ENCODE measurements at regions not wholly inside any gene's neighbourhood (a gene's known extent, or its start where the extent isn't known, plus 50 kb on each side); places are given as distances from the start of the nearest gene placed in this dataset.
"Not testable (repeated sequence)": the region's sequence is repeated elsewhere in the genome, so short reads cannot be mapped to it uniquely, and the experiment has no call there.

- DNase-seq: no peak
- Histone ChIP-seq H3K4me3 (no peak overlapping the region), H3K4me1 (no peaks in the 10 kb centered on the region), H3K27me3 (ENCODE audit: low read depth) (no peaks in the 10 kb centered on the region), H3K36me3 (no peaks in the 10 kb centered on the region), H3K27ac (replicated peaks) (no peak overlapping the region), H3K9me3 (replicated peaks) (peaks cover 8% of the 10 kb centered on the region)
- intact Hi-C loops (cut with micrococcal nuclease): no loop called here
- TF ChIP-seq CTCF (IDR thresholded peaks at IDR 0.05; ENCODE audit: borderline replicate concordance): no peak
Observed at GRCh38 chr12:90801776-90802175, 153.2 kb downstream of the CCER1 start.

DNA sequence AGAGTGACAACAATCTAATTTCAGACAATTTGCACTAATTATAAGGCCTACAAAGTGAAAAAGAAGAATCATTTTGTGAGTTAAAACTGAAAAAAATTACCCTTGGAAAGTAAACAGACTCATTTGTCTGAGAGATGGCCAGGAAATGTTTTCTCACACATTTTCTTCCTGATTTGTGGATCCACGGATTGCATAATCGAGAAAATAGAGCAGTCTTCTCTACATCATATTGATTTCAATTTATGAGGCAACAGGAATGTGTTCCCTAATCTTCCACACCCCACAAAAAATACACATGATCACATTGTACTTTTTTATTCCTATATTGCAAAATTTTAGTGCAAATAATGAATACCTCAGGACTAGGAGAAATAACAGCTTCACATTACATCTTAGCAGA lies 160.8 kb downstream of the CCER1 start:
- Histone ChIP-seq H3K27ac (replicated peaks) (no peak overlapping the region), H3K27me3 (ENCODE audit: low read depth) (no peaks in the 10 kb centered on the region), H3K9me3 (replicated peaks) (no peaks in the 10 kb centered on the region), H3K36me3 (no peaks in the 10 kb centered on the region), H3K4me3 (no peak overlapping the region), H3K4me1 (no peaks in the 10 kb centered on the region)
- DNase-seq: no peak
- intact Hi-C loops (cut with micrococcal nuclease): no loop called here
- no peak for TF ChIP-seq CTCF (IDR thresholded peaks at IDR 0.05; ENCODE audit: borderline replicate concordance)

DNA sequence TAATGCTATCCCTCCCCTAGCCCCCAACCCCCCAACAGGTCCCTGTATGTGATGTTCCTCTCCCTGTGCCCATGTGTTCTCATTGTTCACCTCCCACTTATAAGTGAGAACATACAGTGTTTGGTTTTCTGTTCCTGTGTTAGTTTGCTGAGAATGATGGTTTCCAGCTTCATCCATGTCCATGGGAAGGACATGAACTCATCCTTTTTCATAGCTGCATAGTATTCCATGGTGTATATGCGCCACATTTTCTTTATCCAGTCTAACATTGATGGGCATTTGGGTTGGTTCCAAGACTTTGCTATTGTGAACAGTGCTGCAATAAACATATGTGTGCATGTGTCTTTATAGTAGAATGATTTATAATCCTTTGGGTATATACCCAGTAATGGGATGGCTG lies 162.3 kb downstream of the CCER1 start:
- H3K36me3 ChIP-seq; intact Hi-C loops (cut with micrococcal nuclease); DNase-seq; H3K27me3 ChIP-seq (ENCODE audit: low read depth); H3K4me1 ChIP-seq; H3K27ac ChIP-seq (replicated peaks); H3K9me3 ChIP-seq (replicated peaks); H3K4me3 ChIP-seq: not testable (repeated sequence)

GRCh38 chr12:90791445-90791844 lies 163.5 kb downstream of the CCER1 start:
- DNase-seq: no peak
- Histone ChIP-seq H3K27me3 (ENCODE audit: low read depth) (no peaks in the 10 kb centered on the region), H3K36me3 (no peaks in the 10 kb centered on the region), H3K9me3 (replicated peaks) (no peaks in the 10 kb centered on the region), H3K27ac (replicated peaks) (no peak overlapping the region), H3K4me3 (no peak overlapping the region), H3K4me1 (no peaks in the 10 kb centered on the region)
- intact Hi-C loops (cut with micrococcal nuclease): no loop called here
- no peak for TF ChIP-seq CTCF (IDR thresholded peaks at IDR 0.05; ENCODE audit: borderline replicate concordance)

DNA sequence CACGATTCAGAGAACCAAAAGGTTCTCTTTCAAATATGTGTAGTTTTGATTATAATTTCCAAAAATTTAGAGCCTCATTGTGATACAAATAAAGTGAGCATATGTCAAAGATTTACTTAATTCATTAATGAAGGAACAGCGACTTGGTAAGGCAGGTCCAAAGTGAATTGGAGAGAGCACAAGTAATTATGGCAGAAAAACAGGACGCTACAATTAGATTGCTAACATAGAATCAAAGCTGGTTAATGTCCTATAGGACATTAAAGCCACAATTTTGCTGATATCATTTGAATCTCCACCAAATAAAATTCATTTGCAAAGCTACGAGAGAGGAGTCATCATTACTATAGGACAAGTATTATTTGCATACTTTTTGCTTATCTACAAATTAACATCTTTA lies 164.2 kb downstream of the CCER1 start:
- no peak for TF ChIP-seq CTCF (IDR thresholded peaks at IDR 0.05; ENCODE audit: borderline replicate concordance)
- H3K36me3 ChIP-seq: no peaks in the 10 kb centered on the region
- H3K27ac ChIP-seq (replicated peaks): no peak overlapping the region
- no peaks in the 10 kb centered on the region for H3K4me1 ChIP-seq
- intact Hi-C loops (cut with micrococcal nuclease): no loop called here
- H3K4me3 ChIP-seq: no peak overlapping the region
- no peaks in the 10 kb centered on the region for H3K9me3 ChIP-seq (replicated peaks)
- DNase-seq: no peak
- H3K27me3 ChIP-seq (ENCODE audit: low read depth): no peaks in the 10 kb centered on the region

GRCh38 chr12:90773491-90773890 lies 181.5 kb downstream of the CCER1 start:
- no peak overlapping the region for H3K27ac ChIP-seq (replicated peaks)
- H3K9me3 ChIP-seq (replicated peaks): no peaks in the 10 kb centered on the region
- no peak overlapping the region for H3K4me3 ChIP-seq
- H3K4me1 ChIP-seq: no peaks in the 10 kb centered on the region
- H3K36me3 ChIP-seq: no peaks in the 10 kb centered on the region
- no peak for TF ChIP-seq CTCF (IDR thresholded peaks at IDR 0.05; ENCODE audit: borderline replicate concordance)
- intact Hi-C loops (cut with micrococcal nuclease): no loop called here
- no peaks in the 10 kb centered on the region for H3K27me3 ChIP-seq (ENCODE audit: low read depth)
- no peak for DNase-seq

Data from left ventricle myocardium inferior (tissue), 1 donor.